GM21723 (cell line): ENCODE measurements at regions not wholly inside any gene's neighbourhood (a gene's known extent, or its start where the extent isn't known, plus 50 kb on each side); places are given as distances from the start of the nearest gene placed in this dataset.

Source experiments
- ATAC-seq: cut with Tn5 transposase; IDR thresholded peaks from one replicate; pipeline ENCODE4 v1.9.1; 2021; ENCODE audit warnings: mild to moderate bottlenecking, moderate library complexity; ENCODE audit not compliant: unreplicated experiment

DNA sequence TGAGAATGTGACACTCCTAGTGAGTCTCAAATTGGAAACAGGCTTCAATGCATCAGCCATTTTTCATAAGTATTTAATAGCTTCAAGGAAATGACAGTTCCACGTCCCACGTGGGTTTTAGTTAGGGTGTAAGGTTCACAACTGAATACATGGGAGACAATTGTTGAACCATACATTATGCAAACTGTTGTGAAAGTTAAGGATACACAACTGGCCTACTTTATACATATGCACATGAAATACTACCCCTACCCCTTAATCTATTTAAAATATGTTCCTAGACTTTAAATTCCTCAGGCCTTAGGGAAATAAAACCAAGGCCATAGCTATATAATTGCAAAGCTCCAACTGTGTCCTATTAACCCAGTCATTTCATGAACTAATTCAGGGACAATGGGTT, 436.1 kb downstream of the BTBD3 start:
- ATAC-seq, result no peak

DNA sequence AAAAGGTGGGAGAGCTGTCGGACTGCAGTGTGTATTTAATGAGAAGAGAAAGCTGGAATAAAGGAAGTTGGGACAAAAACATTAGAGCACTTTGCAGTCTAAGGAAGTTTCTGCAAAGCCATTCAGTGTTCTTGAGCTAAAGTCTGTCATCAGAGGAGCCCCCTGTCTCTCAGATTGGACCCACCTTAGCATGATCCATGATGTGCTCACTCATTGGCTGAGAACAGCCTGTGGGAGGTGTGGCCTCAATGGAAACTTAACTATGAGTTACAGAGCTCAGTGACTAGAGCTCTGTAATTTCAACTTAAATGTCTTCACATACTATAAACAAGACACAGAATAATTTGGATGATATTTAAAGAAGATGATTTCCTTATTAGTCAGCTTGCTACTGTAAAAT, 437.0 kb downstream of the BTBD3 start:
- no peak for ATAC-seq

GRCh38 chr20:12355185-12355584, 437.5 kb downstream of the BTBD3 start:
- no peak for ATAC-seq

DNA sequence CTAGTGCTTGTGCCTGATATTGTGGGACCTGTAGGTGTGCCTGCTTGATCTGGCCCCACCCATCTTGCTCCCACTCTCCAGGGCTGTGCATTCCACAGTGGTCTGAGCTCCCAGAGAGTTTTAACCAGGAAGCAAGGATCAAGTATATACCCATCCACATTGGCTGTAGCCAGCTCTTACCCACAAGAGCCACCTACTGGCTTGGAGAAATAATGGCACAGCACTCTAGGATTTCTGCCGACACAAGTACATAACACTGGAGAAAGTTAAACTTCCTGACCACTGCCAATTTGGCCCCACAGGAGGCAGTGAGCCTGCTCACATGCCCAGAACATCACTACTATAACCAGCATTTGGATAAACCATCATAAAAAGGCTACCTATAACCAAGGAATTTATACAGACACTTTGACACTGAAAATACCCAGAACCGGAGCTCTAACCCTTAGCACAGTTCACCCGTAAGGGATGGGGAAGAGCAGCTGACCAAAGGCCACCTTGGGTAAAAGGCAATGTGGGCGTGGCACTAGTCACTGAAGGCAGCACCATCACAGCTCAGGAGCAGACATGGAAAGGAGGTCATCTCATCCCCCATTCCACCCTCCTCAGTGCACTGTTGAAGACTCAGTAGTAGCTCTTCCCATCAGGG, 440.4 kb downstream of the BTBD3 start:
- no peak for ATAC-seq

- no peak for ATAC-seq
Observed at GRCh38 chr20:12358655-12359009, 440.9 kb downstream of the BTBD3 start.

DNA sequence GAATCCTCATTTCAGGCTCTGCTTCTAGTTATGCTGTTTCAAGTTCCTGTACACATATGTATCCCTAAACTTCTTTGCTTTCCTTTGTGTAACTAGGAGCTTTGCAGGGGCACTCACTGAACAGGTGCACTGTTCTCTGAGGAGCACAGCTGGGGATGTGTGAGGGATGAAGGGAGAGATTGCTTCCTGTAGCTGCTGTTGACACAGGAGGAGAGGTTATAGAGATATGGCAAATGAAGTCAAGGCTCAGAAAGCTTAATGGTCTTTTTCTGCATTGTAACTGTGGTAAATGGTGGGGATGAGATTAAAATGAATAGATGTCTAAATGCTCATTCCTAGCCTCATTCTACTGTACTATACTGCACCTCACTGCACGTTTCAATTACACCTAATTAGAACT, 454.3 kb downstream of the BTBD3 start:
- no peak for ATAC-seq

DNA sequence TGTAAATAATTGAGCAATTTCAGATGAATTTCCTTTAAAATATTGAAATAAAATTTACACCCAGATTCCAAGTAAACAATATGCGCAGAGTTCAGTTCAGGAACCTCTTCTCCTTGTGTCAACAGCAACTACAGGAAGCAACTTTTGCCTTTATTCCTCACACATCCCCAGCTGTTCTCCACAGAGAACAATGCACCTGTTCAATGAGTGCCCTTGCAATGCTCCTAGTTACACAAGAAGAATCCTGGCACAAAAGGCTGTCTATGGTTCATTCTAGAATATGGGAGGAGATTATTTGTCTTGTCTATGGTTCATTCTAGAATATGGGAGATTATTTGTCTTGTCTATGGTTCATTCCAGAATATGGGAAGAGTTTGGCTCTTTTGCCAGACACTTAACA, 454.9 kb downstream of the BTBD3 start:
- no peak for ATAC-seq

GRCh38 chr20:12375967-12376366, 458.3 kb downstream of the BTBD3 start:
- no peak for ATAC-seq

DNA sequence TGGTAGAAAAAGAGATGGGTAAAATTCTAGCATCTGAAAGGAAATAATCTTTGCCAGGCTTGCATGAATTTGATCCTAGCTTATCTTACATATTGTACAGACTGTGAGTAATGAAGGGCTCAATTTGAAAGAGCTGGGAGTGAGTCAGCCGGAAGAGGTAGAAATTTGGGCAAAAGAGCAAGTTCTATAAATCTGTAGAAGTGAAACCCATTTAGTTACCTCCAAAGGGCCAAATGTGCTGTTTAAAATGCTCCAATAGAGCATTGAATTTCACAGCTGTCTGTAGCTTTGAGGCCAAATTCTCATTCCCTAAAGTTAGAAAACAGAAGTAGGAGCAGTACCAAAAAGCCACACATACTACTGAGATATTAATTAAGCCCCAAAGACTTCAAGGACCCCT, 466.1 kb downstream of the BTBD3 start:
- no peak for ATAC-seq

DNA sequence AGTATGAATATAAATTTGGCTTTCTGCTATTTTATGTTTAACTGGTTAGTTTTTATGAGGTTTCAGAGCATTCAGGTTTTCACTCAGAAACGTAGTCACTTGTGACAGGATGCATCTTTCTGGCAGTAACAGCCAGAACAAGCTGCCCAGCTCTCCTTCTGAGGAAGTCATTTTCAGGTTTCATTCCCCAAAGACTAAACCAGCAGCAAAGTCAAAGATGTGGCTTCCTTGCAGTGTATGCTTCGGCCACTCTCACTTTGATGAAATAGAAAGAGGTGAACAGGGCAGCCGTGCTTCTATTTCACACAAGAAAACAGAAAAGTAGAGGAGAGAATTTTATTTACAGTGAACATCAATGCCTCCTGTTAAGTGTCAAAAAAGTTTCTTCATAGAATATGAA, 469.1 kb downstream of the BTBD3 start:
- ATAC-seq, result no peak

DNA sequence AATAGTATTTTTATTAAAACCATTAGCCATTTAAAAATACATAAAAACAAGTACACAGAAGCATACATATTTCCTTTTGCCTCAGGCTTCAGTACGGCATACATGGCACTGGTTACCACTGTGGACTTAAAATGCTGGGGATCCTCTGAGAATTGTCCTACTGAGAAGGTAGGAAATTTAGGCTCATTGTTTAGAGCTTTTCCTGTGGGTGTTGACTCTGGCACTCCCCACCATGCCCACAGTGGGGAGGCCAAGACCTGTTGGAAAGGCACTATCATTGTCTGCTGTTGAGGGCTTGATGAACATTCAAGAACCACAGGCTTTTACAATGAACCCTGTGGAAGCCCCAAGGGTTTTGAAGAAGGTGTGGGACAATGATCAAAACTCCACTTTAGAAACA, 473.4 kb downstream of the BTBD3 start:
- ATAC-seq, result no peak

GRCh38 chr20:12394786-12395185, 477.1 kb downstream of the BTBD3 start:
- no peak for ATAC-seq

DNA sequence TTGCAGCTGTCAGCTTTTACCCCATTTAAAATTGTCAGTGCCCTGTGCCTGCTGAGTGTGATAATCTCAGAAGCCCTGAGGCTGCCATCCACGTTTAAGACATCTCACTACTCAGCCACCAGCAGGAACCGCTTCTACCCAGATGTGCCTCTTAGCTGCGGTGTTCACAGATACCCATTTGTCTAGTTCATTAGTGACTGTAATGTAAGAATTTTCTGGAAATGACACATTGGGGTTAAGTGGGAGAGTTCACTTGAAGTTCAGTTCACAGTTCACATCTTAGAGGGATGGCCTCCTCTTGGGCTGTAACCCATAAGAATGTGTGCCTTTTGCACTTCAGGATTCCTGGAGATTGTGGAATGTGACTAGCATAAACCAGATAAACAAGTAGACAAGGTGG, 477.7 kb downstream of the BTBD3 start:
- ATAC-seq, result no peak

GRCh38 chr20:12395760-12396159, 478.1 kb downstream of the BTBD3 start:
- ATAC-seq, result no peak

- no peak for ATAC-seq
Observed at GRCh38 chr20:12399110-12399836, 481.6 kb downstream of the BTBD3 start.

DNA sequence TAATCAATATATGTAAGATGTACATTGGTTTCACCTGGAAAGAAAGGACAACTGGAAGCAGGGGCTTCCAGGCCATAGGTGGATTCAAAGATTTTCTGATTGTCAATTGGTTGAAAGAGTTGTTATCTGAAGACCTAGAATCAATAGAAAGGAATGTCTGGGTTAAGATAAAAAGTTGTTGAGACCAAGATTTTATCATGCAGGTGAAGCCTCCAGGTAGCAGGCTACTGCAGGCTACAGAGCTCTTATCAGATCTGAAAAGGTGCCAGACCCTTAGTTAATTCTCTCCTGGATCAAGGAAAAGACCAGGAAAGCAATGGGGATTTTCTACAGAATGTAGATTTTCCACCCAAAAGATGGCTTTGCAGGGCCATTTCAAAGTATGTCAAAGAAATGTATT, 487.2 kb downstream of the BTBD3 start:
- no peak for ATAC-seq

DNA sequence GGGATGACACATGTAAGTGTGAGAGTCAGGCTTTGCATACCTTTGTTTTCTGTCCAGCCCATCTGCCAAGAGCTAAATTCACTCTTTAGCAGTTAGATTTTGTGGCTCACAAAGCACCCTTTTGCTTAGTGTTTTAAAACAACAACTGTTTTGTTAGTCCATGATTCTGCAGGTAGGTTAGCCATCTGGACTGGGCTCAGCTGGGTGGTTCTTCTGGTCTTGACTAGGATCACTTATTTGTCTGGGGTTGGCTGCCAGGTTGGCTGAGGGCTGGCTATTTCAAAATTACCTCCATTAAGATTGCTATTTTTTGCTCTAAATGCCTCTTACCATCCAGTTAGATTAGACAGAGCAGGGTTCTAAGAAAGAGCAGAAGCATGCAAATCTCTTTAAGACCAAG, 489.3 kb downstream of the BTBD3 start:
- no peak for ATAC-seq

DNA sequence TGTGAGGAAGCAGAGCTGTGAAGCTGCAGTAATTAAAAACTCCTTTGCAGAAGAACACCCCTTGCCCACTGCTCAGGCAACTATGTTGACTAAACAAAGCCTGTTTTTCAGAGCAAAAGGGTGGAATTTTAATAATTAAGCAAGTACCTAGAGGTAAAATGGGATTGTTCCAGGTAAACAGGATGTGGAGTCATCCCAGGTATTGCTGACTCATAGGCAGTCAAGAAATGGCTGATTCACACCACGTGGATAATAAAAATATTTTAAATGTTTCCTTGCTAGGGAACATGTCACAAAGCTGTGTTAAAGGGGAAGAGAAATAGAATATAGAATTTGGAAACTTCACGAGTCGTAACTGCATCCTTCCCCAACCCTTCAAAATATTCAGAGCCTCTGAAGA, 491.8 kb downstream of the BTBD3 start:
- ATAC-seq, result no peak

DNA sequence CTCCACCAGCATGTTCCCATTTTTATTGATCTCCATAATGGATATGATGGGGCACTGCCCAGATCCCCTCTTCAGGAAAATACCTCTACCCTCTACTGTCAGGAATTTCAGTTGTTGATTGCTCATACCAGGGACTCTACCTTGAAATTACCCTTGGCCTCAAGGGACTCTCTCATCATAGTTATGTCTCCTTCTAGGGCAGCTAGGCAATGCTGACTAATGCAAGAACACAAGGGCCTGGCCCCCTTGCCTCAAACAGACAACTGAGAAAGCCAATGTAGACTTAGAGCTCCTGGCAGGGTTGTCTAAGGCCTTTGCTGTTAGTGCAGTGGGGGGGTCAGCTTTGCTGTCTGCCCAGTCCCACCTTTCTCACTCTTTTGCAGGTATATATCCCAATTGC, 493.1 kb downstream of the BTBD3 start:
- ATAC-seq, result no peak

- no peak for ATAC-seq
Observed at GRCh38 chr20:12411246-12411940, 493.7 kb downstream of the BTBD3 start.

DNA sequence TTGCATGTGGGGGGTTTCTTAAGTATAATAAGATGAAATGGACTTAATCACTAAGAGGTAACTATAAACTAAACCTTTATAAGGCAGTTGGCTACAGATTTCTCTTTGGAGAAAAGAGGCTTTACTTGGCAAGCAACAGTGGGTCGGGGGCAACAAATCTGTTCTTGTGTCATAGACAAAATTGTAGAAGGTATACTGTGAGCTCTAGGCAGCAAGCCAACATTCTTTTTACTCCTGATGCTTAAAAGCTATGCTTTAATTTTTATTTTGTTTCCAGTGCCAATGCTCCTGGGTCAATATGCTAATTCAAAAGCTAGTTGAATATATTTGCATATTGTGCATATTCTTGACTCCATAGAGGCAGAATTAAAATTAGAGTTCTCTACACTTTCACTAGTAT, 495.4 kb downstream of the BTBD3 start:
- no peak for ATAC-seq
